Fibroblast of mammary gland (primary cell): ENCODE measurements at regions not wholly inside any gene's neighbourhood (a gene's known extent, or its start where the extent isn't known, plus 50 kb on each side); places are given as distances from the start of the nearest gene placed in this dataset.

Source experiments
- DNase-seq: peaks from one replicate; pipeline ENCODE4 v3.0.0-alpha.2; 2010; ENCODE audit warnings: low read depth
- H3K4me3 ChIP-seq: 2 replicates; pipeline ENCODE4 v1.5.1; 2011; ENCODE audit warnings: low read depth, mild to moderate bottlenecking, low read length, moderate library complexity; ENCODE audit not compliant: control insufficient read depth
- TF ChIP-seq, protein P1 (sequence below): conservative IDR thresholded peaks from 2 replicates; pipeline ENCODE4 v1.5.1; 2011; ENCODE audit warnings: low read depth, low read length, inconsistent platforms; ENCODE audit not compliant: control insufficient read depth, insufficient read depth

DNA sequence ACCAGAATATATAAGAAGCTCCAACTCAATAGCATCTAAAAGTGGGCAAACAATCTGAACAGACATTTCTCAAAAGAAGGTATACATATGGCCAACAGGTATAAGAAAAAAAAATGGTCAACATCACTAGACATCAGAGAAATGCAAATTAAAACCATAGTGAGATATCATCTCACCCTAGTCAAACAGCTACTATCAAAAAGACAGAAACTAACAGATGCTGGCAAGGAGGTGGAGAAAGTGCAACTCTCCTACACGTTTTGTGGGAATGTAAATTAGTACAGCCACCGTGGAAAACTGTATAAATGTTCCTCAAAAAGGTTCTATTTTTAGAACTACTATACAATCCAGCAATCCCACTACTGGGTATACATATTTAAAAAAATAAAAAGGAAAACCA, 199.9 kb upstream of the SMC2 start:
- TF ChIP-seq, protein P1, sequence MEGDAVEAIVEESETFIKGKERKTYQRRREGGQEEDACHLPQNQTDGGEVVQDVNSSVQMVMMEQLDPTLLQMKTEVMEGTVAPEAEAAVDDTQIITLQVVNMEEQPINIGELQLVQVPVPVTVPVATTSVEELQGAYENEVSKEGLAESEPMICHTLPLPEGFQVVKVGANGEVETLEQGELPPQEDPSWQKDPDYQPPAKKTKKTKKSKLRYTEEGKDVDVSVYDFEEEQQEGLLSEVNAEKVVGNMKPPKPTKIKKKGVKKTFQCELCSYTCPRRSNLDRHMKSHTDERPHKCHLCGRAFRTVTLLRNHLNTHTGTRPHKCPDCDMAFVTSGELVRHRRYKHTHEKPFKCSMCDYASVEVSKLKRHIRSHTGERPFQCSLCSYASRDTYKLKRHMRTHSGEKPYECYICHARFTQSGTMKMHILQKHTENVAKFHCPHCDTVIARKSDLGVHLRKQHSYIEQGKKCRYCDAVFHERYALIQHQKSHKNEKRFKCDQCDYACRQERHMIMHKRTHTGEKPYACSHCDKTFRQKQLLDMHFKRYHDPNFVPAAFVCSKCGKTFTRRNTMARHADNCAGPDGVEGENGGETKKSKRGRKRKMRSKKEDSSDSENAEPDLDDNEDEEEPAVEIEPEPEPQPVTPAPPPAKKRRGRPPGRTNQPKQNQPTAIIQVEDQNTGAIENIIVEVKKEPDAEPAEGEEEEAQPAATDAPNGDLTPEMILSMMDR = no peak
- no peak overlapping the region for H3K4me3 ChIP-seq
- no peak for DNase-seq

DNA sequence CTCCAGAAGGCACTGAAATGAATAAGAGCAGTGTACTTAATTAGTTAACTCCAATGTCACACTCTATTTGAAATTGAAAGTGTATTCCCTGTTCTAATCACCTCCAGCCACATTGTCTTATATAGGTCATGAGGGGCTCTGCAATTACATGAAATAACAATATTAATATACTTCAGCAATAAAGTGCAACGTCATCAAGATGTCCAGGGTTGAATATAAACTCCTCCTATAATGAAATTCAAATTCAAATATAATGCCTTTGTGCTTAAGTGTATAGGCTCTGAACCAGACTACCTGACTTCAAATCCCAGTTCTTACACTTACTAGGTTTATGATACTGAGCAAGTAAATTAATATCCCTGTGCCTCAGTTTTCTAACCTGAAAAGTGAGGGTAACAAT, 195.6 kb upstream of the SMC2 start:
- TF ChIP-seq, protein P1 = no peak
- no peak for DNase-seq

DNA sequence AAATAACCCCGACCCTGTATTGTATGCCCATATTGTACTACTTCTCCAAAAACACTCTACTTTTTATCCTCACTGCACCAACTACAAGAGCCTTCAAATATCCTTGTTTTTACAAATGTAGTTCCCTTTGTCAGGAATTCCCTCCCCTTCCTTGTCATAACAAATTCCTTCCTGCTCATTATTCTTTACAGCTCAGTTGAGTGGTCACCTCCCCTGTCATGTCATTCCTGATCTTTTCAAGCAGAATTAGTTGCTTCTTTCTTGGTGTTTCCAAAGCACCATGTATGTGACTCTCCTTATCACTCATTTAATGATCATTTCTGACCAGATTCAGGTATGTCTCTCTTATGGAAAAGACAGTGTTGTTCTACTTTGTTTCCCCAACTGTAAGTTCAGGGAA, 194.2 kb upstream of the SMC2 start:
- TF ChIP-seq, protein P1 = no peak
- H3K4me3 ChIP-seq = no peak overlapping the region

More for the DNA sequence above, 195.6 kb upstream of the SMC2 start:
- no peak overlapping the region for H3K4me3 ChIP-seq

DNA sequence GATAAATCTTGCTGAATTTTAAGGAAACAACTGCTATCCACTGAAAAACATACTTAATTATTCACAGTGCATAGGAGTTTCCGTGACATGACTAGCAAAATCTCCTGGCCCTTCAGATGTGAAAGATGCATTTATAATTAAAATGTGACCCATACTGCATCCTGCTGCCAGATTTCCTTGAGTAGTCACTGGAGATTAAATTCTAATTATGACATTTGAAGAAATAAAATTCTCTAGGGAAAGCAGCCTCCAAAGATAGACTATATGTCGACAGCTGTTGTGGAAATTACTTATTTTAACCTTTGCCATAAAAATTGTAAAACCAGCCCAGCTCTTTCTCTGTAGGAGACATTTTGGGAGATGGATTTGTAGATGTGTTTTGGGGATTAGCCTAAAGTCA, 193.6 kb upstream of the SMC2 start:
- no peak for DNase-seq
- no peak overlapping the region for H3K4me3 ChIP-seq
- TF ChIP-seq, protein P1 = no peak

More for the DNA sequence above, 194.2 kb upstream of the SMC2 start:
- no peak for DNase-seq

DNA sequence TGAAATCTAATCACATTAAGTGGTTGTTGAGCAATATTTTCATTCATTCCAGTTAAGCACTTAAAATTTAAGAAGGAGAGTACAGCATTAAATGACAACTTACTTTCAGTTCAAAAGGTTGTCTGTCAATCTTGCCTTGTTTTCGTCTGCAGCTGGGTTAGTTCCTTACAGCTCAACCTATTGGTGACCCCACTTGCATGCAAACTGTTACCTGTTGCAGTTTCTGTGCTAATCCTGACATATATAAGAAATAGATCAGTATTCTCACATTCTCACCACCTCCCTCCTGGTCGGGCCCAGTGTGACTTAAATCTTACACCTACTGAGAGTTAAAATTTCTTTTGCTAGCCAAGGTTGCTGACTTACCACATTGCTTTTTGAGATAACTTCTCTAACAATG, 191.8 kb upstream of the SMC2 start:
- TF ChIP-seq, protein P1 = no peak

DNA sequence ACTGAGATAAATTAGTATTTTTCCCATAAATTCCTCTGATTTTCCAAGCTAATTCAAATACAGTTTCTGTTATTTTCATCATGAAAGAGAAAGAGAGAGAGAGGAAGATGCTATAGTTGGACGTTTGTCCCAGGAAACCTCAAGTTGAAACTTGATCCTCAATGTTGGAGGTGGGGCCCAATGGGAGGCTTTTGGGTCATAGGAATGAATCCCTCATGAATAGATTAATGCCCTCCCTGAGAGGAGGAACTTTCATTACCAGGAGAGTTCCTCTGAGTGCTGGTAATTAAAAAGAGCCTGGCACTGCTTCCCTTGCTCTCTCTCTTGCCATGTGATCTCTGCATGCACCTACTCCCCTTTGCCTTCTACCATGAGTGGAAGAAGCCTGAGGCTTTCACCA, 189.9 kb upstream of the SMC2 start:
- TF ChIP-seq, protein P1 = no peak
- DNase-seq = no peak
- H3K4me3 ChIP-seq = no peak overlapping the region

More for the DNA sequence above, 191.8 kb upstream of the SMC2 start:
- H3K4me3 ChIP-seq = no peak overlapping the region
- no peak for DNase-seq

DNA sequence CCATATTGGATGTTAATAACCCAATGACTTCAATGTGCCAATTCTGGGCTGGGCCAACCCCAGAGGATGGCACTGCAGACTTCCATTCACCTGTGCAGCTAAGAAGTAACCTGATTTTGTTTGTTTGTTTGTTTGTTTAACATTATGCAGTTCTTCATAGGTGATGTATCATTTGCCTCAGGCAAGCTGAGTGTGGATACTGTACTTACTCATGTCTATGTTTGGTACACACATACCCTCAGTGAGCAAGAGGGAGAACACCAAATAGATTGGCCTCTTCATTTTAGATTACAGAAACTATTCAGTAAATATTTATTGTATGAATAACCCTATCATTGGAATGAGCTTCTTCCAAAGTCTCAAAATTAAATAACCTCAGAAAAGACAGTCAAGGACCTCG, 180.2 kb upstream of the SMC2 start:
- TF ChIP-seq, protein P1 = no peak
- no peak for DNase-seq
- H3K4me3 ChIP-seq = no peak overlapping the region
